Endothelial cell of umbilical vein (primary cell): ENCODE measurements at regions not wholly inside any gene's neighbourhood (a gene's known extent, or its start where the extent isn't known, plus 50 kb on each side); places are given as distances from the start of the nearest gene placed in this dataset.

Source experiments
- BruUV-seq: library from RNA; stranded (reverse); fragments of 400-500 nt; replicated peaks from 2 replicates; lab custom pipeline; 2021; lab: Mats Ljungman, UMichigan
- CTCF ChIA-PET: fragments of 300-600, 350-600 bp; sonication (Branson Sonifier 250); formaldehyde crosslinking; loops from one replicate; lab custom pipeline; 2021; ENCODE audit warnings: antibody characterized with exemption, inconsistent platforms; lab: Charles Lee
- POLR2A ChIA-PET: fragments of 300-600, 350-600 bp; sonication (Branson Sonifier 250); formaldehyde crosslinking; loops from one replicate; lab custom pipeline; 2021; ENCODE audit warnings: antibody characterized with exemption, inconsistent platforms; lab: Charles Lee
- DNase-seq: peaks from one replicate; pipeline ENCODE4 v3.0.0-alpha.2; 2011; ENCODE audit warnings: low read depth, low spot score
- FAIRE-seq: peaks from 2 replicates; lab custom pipeline; 2011; peaks lifted over from hg19 to GRCh38; lab: Jason Lieb, UNC
- H2AFZ ChIP-seq: 2 replicates; pipeline ENCODE4 v1.6.0; 2012; ENCODE audit warnings: low read depth, low read length, control low read depth, inconsistent platforms
- H3K27ac ChIP-seq: 2 replicates; pipeline ENCODE4 v1.5.1; 2011; ENCODE audit warnings: low read depth, mild to moderate bottlenecking, control low read depth, low read length, moderate library complexity; ENCODE audit not compliant: insufficient read depth
- H3K27me3 ChIP-seq, 2 experiments: 2 replicates each; pipeline versions ENCODE4 v1.6.0 to v1.6.1; 2011; ENCODE audit warnings: low read length in 2 of 2, mixed read lengths in 1 of 2; ENCODE audit not compliant: control insufficient read depth in 2 of 2, insufficient read depth in 2 of 2
- H3K36me3 ChIP-seq, 2 experiments: 2 replicates in 1 of 2; 3 replicates in 1 of 2; pipeline ENCODE4 v1.5.1; 2011; ENCODE audit warnings: low read length in 2 of 2, mild to moderate bottlenecking in 1 of 2, moderate library complexity in 1 of 2; ENCODE audit not compliant: control insufficient read depth in 2 of 2, insufficient read depth in 2 of 2; ENCODE audit errors: extremely low read depth in 1 of 2
- H3K4me1 ChIP-seq: 3 replicates; pipeline ENCODE4 v1.5.1; 2011; ENCODE audit warnings: mild to moderate bottlenecking, low read length; ENCODE audit not compliant: control insufficient read depth, insufficient read depth; ENCODE audit errors: extremely low read depth
- H3K4me2 ChIP-seq: 2 replicates; pipeline ENCODE4 v1.6.1; 2011; ENCODE audit warnings: low read length, control low read depth, mixed read lengths; ENCODE audit not compliant: insufficient read depth
- H3K4me3 ChIP-seq, 3 experiments: fragments of 200-600 bp in 1 of 3; sonication (generic), shearing (Covaris generic) in 1 of 3; replicated peaks in 1 of 3; 2 replicates each; pipeline ENCODE4 v1.5.1; 2011 to 2016; ENCODE audit warnings: control low read depth in 3 of 3, low read length in 3 of 3, mild to moderate bottlenecking in 2 of 3, inconsistent platforms in 1 of 3, low read depth in 1 of 3, moderate library complexity in 1 of 3; ENCODE audit not compliant: insufficient read depth in 1 of 3
- H3K79me2 ChIP-seq: 2 replicates; pipeline ENCODE4 v1.6.0; 2012; ENCODE audit warnings: low read length, inconsistent platforms; ENCODE audit not compliant: control insufficient read depth, insufficient read depth
- H3K9ac ChIP-seq: replicated peaks from 2 replicates; pipeline ENCODE3; 2011; ENCODE audit warnings: low read length, control low read depth; ENCODE audit not compliant: insufficient read depth; ENCODE audit errors: extremely low read depth
- H3K9me1 ChIP-seq: replicated peaks from 3 replicates; pipeline ENCODE4 v1.6.0; 2011; ENCODE audit warnings: mild to moderate bottlenecking, low read length; ENCODE audit not compliant: control insufficient read depth, insufficient read depth; ENCODE audit errors: extremely low read depth
- H3K9me3 ChIP-seq: replicated peaks from 2 replicates; pipeline ENCODE4 v1.5.1; 2012; ENCODE audit warnings: low read length, inconsistent platforms; ENCODE audit not compliant: control insufficient read depth, insufficient read depth
- H4K20me1 ChIP-seq: replicated peaks from 2 replicates; pipeline ENCODE3; 2011; ENCODE audit warnings: mild to moderate bottlenecking, low read length; ENCODE audit not compliant: control insufficient read depth, insufficient read depth; ENCODE audit errors: extremely low read depth
- EZH2 ChIP-seq: IDR thresholded peaks from 2 replicates; pipeline ENCODE4 v1.6.1; 2012; ENCODE audit warnings: borderline replicate concordance, low read depth, mild to moderate bottlenecking, moderate library complexity, low read length, inconsistent platforms; ENCODE audit not compliant: severe bottlenecking
- FOS ChIP-seq: IDR thresholded peaks from 2 replicates; pipeline ENCODE4 v1.6.1; 2011; ENCODE audit warnings: mild to moderate bottlenecking, low read length, moderate library complexity, borderline replicate concordance; ENCODE audit not compliant: insufficient read depth
- GATA2 ChIP-seq: IDR thresholded peaks from 2 replicates; pipeline ENCODE4 v1.7.0; 2011; ENCODE audit warnings: low read depth, mild to moderate bottlenecking, moderate library complexity, mixed read lengths, low read length; ENCODE audit not compliant: insufficient read length, insufficient read depth
- JUN ChIP-seq: IDR thresholded peaks from 2 replicates; pipeline ENCODE4 v1.6.1; 2011; ENCODE audit warnings: borderline replicate concordance, low read depth; ENCODE audit not compliant: insufficient read length, insufficient read depth
- MAX ChIP-seq: IDR thresholded peaks from 2 replicates; pipeline ENCODE4 v1.6.1; 2011; ENCODE audit not compliant: insufficient read depth, insufficient read length
- MYC ChIP-seq: IDR thresholded peaks from one replicate; pipeline ENCODE4 v1.6.1; 2011; ENCODE audit warnings: mild to moderate bottlenecking, low read depth, low read length
- POLR2A ChIP-seq: IDR thresholded peaks from 2 replicates; pipeline ENCODE4 v1.6.1; 2012; ENCODE audit warnings: low read depth, mild to moderate bottlenecking, control low read depth, low read length
- POLR2AphosphoS5 ChIP-seq: IDR thresholded peaks from 2 replicates; pipeline ENCODE4 v1.6.1; 2012; ENCODE audit warnings: low read depth, mild to moderate bottlenecking, control low read depth, low read length, moderate library complexity; ENCODE audit not compliant: insufficient read depth
- dilution Hi-C: fragments of 300-500 bp; cut with MboI; formaldehyde crosslinking; loops from one replicate; pipeline ENCODE4 v1.15.0; 2019; ENCODE audit warnings: low sequenced_read_pairs; ENCODE audit not compliant: extremely low pct_ligation_motif_present
- intact Hi-C: fragments of 100-400 bp; cut with micrococcal nuclease; formaldehyde crosslinking; loops from one replicate; pipeline ENCODE4 v1.10.0; 2022
- TF ChIP-seq, protein P1 (sequence below), 2 donors: IDR thresholded peaks; 1 replicate in 1 of 2; 2 replicates in 1 of 2; pipeline ENCODE4 v1.5.1; 2011; ENCODE audit warnings: low read length in 2 of 2, mild to moderate bottlenecking in 2 of 2, moderate library complexity in 2 of 2, control low read depth in 1 of 2, inconsistent platforms in 1 of 2, low read depth in 1 of 2; ENCODE audit not compliant: insufficient read depth in 1 of 2; ENCODE audit errors: extremely low read depth in 1 of 2

GRCh38 chr15:46300716-46301115 lies 665.9 kb downstream of the SQOR start:
- Histone ChIP-seq H3K4me2 (no peak overlapping the region), H3K79me2 (no peaks in the 10 kb centered on the region), H4K20me1 (no peaks in the 10 kb centered on the region), H2AFZ (no peak overlapping the region), H3K9ac (no peak overlapping the region), H3K4me3 (no peak overlapping the region), H3K27ac (no peak overlapping the region), H3K9me1 (no peaks in the 10 kb centered on the region), H3K27me3 (no peaks in the 10 kb centered on the region), H3K9me3 (no peaks in the 10 kb centered on the region), H3K36me3 (no peaks in the 10 kb centered on the region), H3K4me1 (no peaks in the 10 kb centered on the region)
- dilution Hi-C loops = no loop called here
- POLR2A ChIA-PET = no interaction called here
- CTCF ChIA-PET = interaction anchor here (0.9 to 2.6 kb wide), 3 partner anchors 11 to 596 kb away, joined by 3 to 10 read pairs (median 7); no protein-coding TSS in a partner anchor
- FAIRE-seq (no peak), DNase-seq (no peak)
- no TSS peak for BruUV-seq
- intact Hi-C loops = no loop called here
- TF ChIP-seq MAX = no peak
- TF ChIP-seq POLR2AphosphoS5 = no peak
- no peak for TF ChIP-seq POLR2A

DNA sequence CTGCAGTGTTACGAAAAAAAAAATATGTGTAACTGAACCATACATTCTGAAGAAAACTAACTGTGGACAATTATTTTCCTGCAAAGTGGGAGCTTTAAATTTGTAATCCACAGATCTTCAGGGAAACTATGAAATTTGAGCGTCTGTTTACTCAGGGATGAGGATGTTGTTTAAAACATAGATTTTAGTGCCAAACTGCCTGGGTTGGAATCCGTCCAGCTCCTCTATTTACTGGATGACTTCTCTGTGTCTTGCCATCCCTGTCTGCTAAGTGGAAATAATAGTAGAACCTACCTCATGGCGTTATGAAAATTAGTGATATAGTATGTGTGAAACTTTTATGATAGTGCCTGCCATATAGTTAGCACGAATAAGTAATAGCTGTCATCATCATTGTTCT lies 666.5 kb downstream of the SQOR start:
- Histone ChIP-seq H3K4me1 (no peaks in the 10 kb centered on the region), H3K27me3 (no peaks in the 10 kb centered on the region), H3K79me2 (no peaks in the 10 kb centered on the region), H3K9ac (no peak overlapping the region), H3K27ac (no peak overlapping the region), H3K9me3 (no peaks in the 10 kb centered on the region), H3K4me2 (no peak overlapping the region), H3K36me3 (no peaks in the 10 kb centered on the region), H4K20me1 (no peaks in the 10 kb centered on the region), H3K9me1 (no peaks in the 10 kb centered on the region), H3K4me3 (no peak overlapping the region), H2AFZ (no peak overlapping the region)
- DNase-seq (no peak), FAIRE-seq (no peak)
- TF ChIP-seq GATA2 (no peak), EZH2 (no peak), JUN (no peak), MAX (no peak), MYC (no peak), POLR2A (no peak), FOS (no peak), POLR2AphosphoS5 (no peak)
- TF ChIP-seq, protein P1, sequence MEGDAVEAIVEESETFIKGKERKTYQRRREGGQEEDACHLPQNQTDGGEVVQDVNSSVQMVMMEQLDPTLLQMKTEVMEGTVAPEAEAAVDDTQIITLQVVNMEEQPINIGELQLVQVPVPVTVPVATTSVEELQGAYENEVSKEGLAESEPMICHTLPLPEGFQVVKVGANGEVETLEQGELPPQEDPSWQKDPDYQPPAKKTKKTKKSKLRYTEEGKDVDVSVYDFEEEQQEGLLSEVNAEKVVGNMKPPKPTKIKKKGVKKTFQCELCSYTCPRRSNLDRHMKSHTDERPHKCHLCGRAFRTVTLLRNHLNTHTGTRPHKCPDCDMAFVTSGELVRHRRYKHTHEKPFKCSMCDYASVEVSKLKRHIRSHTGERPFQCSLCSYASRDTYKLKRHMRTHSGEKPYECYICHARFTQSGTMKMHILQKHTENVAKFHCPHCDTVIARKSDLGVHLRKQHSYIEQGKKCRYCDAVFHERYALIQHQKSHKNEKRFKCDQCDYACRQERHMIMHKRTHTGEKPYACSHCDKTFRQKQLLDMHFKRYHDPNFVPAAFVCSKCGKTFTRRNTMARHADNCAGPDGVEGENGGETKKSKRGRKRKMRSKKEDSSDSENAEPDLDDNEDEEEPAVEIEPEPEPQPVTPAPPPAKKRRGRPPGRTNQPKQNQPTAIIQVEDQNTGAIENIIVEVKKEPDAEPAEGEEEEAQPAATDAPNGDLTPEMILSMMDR (IDR thresholded peaks at IDR 0.05; ENCODE audit: extremely low read depth in 1 of 2, insufficient read depth in 1 of 2, low read depth in 1 of 2, low read length in 2 of 2) = no peak
- dilution Hi-C loops = no loop called here
- no TSS peak for BruUV-seq
- intact Hi-C loops = no loop called here
- ChIA-PET CTCF (interaction anchor here (0.9 to 2.6 kb wide), 3 partner anchors 11 to 596 kb away, joined by 3 to 10 read pairs (median 7); no protein-coding TSS in a partner anchor), POLR2A (no interaction called here)
